Stimulated activated naive B cell treated with anti-CD40 and anti-IgM and Interleukin-4, amounts not matched to agents 10 μg/mL and 1 μg/mL and 100 μg/mL, for 72 hours (primary cell): ENCODE measurements at regions not wholly inside any gene's neighbourhood (a gene's known extent, or its start where the extent isn't known, plus 50 kb on each side); places are given as distances from the start of the nearest gene placed in this dataset.

Experiments
- ATAC-seq, 2 donors: fragments of 150-1000 bp; cut with Tn5 transposase; replicated peaks; 2 replicates each; pipeline ENCODE4 v1.10.0; 2021; ENCODE audit warnings: moderate library complexity in 1 of 2
- DNase-seq: peaks from one replicate; pipeline ENCODE4 v3.0.0; 2021
- H3K27ac Mint-ChIP-seq: one replicate; pipeline ENCODE4 v1.8.0; 2022; ENCODE audit warnings: mild to moderate bottlenecking, mixed read lengths
- H3K27me3 Mint-ChIP-seq, 2 donors: one replicate each; pipeline ENCODE4 v1.8.0; 2022; ENCODE audit warnings: mixed read lengths in 2 of 2
- H3K36me3 Mint-ChIP-seq, 2 donors: one replicate each; pipeline ENCODE4 v1.8.0; 2022; ENCODE audit warnings: mixed read lengths in 2 of 2, mild to moderate bottlenecking in 1 of 2
- H3K4me1 Mint-ChIP-seq, 2 donors: one replicate each; pipeline ENCODE4 v1.8.0; 2022; ENCODE audit warnings: mixed read lengths in 2 of 2, mild to moderate bottlenecking in 1 of 2
- H3K4me3 Mint-ChIP-seq, 2 donors: one replicate each; pipeline ENCODE4 v1.8.0; 2022; ENCODE audit warnings: mild to moderate bottlenecking in 2 of 2, mixed read lengths in 2 of 2, moderate library complexity in 1 of 2
- H3K9me3 Mint-ChIP-seq, 2 donors: one replicate each; pipeline ENCODE4 v1.8.0; 2022; ENCODE audit warnings: mixed read lengths in 2 of 2, mild to moderate bottlenecking in 1 of 2

DNA sequence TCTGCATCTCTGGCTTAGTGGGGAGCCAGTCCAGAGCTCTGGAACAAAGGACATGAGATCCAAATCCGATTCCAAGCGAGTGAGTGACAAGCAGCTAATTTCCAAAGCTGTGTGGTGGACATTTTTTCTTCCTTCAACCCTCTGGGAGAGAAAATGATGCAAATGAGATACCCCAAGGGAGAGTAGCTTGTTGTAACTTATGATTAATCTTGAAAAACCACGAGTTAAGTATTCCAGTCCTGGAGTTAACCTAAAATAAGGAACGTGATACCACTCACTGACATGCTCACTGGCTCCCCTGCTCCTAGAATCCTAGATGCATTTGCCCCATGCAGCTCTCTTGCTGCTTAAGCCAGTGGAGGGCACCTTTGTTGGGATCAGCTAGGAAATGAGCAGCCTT lies 116.0 kb upstream of the HABP2 start:
- H3K9me3 Mint-ChIP-seq, result peaks cover 0 to 5% of the 10 kb centered on the region in 2 donors

DNA sequence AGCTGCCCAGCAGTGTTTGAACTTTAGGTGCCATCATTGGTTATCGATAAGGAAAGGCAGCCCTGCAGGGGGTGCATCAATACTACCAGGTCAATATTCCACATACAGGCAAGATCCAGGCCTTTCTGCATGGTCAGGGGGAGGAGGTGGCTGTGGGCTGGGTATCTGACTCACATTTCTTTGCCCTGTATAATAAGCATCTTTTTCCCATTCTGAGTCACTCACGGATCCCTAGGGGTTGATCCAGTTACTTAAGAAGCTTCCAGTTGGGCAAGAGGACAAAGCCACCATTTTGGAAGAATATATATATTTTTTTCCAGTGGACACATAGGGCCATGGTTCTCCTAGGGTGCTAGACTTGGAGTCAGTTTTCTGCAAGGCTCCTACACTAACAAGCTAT lies 114.2 kb upstream of the HABP2 start:
- no peak for ATAC-seq
- no peaks in the 10 kb centered on the region for H3K4me1 Mint-ChIP-seq
- peaks cover 0 to 5% of the 10 kb centered on the region in 2 donors for H3K9me3 Mint-ChIP-seq

More for the DNA sequence above, 116.0 kb upstream of the HABP2 start:
- ATAC-seq, result no peak
- no peak overlapping the region for H3K27ac Mint-ChIP-seq
- H3K36me3 Mint-ChIP-seq, result no peaks in the 10 kb centered on the region
- DNase-seq, result no peak
- H3K4me3 Mint-ChIP-seq, result no peak overlapping the region
- no peaks in the 10 kb centered on the region for H3K27me3 Mint-ChIP-seq
- no peaks in the 10 kb centered on the region for H3K4me1 Mint-ChIP-seq

DNA sequence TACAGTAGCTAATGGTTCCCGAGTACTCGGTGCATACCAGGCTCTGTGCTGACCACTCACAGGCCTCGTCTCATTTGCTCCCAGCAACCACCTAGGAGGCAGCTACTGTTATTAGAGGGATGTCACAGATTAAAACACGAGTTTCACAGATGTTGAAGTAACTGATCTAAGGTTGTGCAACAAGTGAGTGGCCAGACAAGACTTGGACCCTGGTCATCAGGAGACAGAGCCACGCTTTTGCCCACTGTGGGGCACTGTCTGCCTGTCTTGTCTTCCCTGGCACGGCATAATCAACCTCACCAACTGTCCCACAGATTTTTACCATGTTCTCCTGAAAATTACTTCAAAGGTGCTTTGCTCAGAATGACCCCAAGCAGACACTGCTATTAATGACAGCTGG lies 111.6 kb upstream of the HABP2 start:
- Mint-ChIP-seq H3K27me3 (no peaks in the 10 kb centered on the region), H3K9me3 (peaks cover 1 to 4% of the 10 kb centered on the region in 2 donors)

More for the DNA sequence above, 114.2 kb upstream of the HABP2 start:
- Mint-ChIP-seq H3K36me3 (no peaks in the 10 kb centered on the region), H3K27me3 (no peaks in the 10 kb centered on the region), H3K4me3 (no peak overlapping the region), H3K27ac (no peak overlapping the region)
- DNase-seq, result no peak

DNA sequence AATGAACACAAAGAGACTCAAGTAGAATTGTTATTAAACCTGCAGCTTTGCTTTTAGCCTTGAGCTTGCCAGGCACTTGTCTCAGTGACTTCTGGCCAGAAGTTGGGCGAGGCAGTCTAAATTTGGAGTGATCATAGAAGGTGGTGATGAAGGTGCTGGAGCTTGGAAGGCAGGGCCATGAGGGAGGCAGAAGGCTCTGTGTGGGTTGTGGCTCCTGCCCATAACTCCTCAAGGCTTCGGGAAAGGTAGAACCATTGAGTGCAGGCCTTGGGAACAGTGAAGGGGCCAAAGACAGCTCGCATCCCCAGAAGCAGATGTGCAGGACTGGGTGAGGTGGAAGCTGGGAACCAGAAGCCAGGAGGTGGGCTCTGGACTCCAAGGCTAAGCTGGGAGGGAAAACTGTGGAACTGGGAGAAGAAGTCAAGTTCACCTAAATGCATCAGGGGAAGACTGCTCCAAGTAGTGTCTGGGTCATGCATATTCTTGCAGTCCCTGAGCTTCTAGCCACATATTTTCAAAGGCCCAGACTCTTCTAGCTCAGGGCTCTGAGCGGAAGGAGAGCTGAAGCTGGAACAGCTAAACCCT lies 111.1 kb upstream of the HABP2 start:
- no peak for ATAC-seq
- DNase-seq, result no peak
- no peaks in the 10 kb centered on the region for H3K4me1 Mint-ChIP-seq
- no peak overlapping the region for H3K27ac Mint-ChIP-seq
- no peaks in the 10 kb centered on the region for H3K36me3 Mint-ChIP-seq
- no peak overlapping the region for H3K4me3 Mint-ChIP-seq
- peaks cover 0 to 1% of the 10 kb centered on the region in 2 donors for H3K9me3 Mint-ChIP-seq
- H3K27me3 Mint-ChIP-seq, result no peaks in the 10 kb centered on the region

More for the DNA sequence above, 111.6 kb upstream of the HABP2 start:
- Mint-ChIP-seq H3K36me3 (no peaks in the 10 kb centered on the region), H3K4me1 (no peaks in the 10 kb centered on the region), H3K4me3 (no peak overlapping the region), H3K27ac (no peak overlapping the region)
- ATAC-seq (no peak), DNase-seq (no peak)

DNA sequence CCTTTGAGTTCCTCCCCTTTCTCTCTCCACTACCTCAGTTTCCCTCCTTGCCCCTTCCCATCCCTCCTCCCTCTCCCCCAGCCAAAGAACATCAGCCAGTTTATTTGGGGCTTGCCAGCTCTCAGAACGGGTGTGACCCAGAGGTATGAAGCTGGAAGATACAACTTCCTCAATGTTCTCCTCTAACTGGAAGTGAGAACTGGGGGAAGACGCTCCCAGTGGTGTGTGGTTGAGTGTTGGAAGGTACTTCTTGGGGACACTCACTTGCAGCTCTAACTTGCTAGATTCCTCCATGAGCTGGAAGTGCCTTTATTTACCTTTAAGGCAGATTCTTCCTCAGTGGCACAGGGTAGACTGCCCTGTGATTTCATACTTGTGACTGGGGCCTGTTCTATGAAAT lies 110.5 kb upstream of the HABP2 start:
- Mint-ChIP-seq H3K36me3 (no peaks in the 10 kb centered on the region), H3K9me3 (peaks cover 0 to 1% of the 10 kb centered on the region in 2 donors), H3K4me3 (no peak overlapping the region), H3K27ac (no peak overlapping the region), H3K27me3 (peaks cover 0 to 1% of the 10 kb centered on the region in 2 donors), H3K4me1 (no peaks in the 10 kb centered on the region)
- ATAC-seq (no peak), DNase-seq (no peak)

DNA sequence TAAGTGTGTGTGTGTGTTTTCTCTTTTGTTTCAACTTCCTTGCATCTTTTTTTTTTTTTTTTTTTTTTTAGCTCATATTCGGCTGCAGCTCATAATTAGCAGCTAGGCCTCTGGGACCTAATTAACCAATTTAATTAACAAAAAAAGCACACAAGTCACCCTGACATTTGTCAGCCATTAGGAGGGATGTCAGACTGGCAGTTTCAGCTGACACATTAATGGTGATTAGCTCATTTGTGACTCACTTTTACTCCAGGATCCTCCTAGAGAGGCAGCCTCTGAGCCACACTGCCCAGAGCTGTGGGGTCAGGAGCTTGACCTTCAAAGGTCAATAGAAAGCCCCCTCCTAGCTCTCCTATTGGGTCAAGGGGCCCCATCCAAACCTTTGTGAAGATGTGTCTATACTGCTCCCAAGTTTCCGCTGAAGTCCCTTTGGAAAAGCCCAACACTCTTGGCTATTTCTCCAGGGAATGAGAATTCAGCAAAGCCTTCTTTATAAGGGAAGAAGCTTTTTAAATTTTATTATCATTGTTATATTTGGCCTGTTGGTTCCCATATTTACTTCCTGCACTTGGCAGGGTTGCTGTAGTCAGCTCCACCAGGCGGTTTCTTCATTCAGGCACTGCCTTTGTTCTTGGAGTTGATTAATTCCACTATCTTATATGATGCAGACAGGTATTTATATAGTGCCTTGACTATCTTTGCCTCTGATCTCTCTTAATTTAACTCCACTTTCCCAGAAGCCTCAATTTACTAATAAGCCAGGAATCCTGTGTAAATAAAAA lies 109.5 kb upstream of the HABP2 start:
- Mint-ChIP-seq H3K36me3 (no peaks in the 10 kb centered on the region), H3K27me3 (peaks cover 1 to 5% of the 10 kb centered on the region in 2 donors), H3K27ac (no peak overlapping the region)

DNA sequence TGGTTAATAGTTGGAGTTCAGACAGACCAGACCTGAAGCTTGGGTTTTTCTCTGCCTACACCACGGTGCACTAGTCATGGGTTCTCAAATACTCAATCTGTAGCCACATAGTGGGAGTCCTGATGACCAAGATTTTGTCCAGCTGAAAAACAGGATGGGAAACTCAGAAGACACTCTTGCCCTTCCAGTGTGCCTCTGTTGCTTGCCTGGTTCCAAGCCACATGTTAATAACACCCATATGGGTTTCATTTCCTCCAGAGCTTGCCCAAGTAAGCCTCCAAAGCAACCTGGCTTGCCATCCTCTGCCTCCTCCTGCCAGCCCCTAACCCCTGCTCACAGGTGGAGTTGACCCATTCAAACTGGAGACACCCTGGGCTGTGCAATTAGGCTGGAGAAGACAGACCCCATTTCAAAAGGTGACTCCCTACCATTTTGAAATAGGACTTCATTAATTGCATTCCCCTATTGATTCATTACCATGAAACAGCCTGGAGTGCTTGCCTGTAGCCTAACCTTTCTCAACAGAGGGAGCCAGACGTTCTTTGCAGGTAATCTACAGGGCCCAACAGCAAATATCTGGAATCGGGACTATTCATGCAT lies 108.0 kb upstream of the HABP2 start:
- Mint-ChIP-seq H3K4me3 (no peak overlapping the region), H3K9me3 (peaks cover 0 to 1% of the 10 kb centered on the region in 2 donors), H3K27ac (no peak overlapping the region), H3K4me1 (no peaks in the 10 kb centered on the region), H3K36me3 (no peaks in the 10 kb centered on the region), H3K27me3 (peaks cover 10 to 14% of the 10 kb centered on the region in 2 donors)
- ATAC-seq (peak in 1 of 2 donors; percentile 22), DNase-seq (no peak)

More for the DNA sequence above, 109.5 kb upstream of the HABP2 start:
- Mint-ChIP-seq H3K4me1 (no peaks in the 10 kb centered on the region), H3K9me3 (peaks cover 0 to 1% of the 10 kb centered on the region in 2 donors), H3K4me3 (no peak overlapping the region)
- no peak for DNase-seq
- no peak for ATAC-seq

DNA sequence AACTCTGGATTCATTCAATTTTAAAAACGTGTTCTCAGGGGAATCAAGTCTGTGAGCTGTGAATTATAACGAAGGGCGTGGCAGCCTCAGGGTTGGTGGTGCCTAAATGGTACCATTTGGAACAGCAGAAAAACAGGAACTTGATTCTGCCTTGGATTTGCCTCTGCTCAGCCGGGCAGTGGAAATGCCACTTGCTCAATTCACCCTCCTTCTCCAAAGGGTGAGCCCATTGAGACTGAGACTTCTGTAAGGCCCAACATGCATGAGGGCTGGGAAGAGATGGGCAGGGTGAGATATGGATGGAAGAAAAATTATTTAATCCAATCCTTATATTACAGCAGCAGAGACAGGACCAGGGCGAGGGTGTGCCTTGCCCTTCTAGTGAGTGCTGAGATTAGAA lies 107.1 kb upstream of the HABP2 start:
- DNase-seq, result no peak
- peaks cover 0 to 1% of the 10 kb centered on the region in 2 donors for H3K9me3 Mint-ChIP-seq
- H3K4me1 Mint-ChIP-seq, result no peaks in the 10 kb centered on the region
- no peaks in the 10 kb centered on the region for H3K36me3 Mint-ChIP-seq
- peaks cover 12 to 15% of the 10 kb centered on the region in 2 donors for H3K27me3 Mint-ChIP-seq
- no peak for ATAC-seq
- H3K4me3 Mint-ChIP-seq, result no peak overlapping the region
- no peak overlapping the region for H3K27ac Mint-ChIP-seq

DNA sequence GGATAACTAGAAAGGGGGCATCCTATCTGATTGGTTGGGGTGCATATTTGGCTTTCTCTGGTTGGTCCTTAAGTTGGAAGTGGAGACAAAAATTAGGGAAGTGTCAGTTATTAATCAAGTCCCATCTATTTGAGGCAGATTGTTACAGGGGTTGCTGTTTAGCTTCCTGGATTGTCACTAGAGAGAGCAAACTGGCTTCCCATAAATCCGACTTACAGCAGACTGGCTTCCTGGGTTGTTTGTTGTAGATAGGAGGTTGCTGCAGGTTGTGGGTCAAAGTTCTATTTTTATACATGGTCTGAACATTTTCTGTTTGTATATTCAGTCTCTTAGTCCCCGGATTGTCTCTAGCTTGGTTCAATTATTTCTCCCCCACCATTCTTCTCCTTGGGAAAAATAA lies 106.1 kb upstream of the HABP2 start:
- DNase-seq (no peak), ATAC-seq (no peak)
- Mint-ChIP-seq H3K9me3 (peaks cover 0 to 1% of the 10 kb centered on the region in 2 donors), H3K36me3 (no peaks in the 10 kb centered on the region), H3K27me3 (peaks cover 12 to 18% of the 10 kb centered on the region in 2 donors), H3K4me3 (no peak overlapping the region), H3K27ac (no peak overlapping the region), H3K4me1 (no peaks in the 10 kb centered on the region)

DNA sequence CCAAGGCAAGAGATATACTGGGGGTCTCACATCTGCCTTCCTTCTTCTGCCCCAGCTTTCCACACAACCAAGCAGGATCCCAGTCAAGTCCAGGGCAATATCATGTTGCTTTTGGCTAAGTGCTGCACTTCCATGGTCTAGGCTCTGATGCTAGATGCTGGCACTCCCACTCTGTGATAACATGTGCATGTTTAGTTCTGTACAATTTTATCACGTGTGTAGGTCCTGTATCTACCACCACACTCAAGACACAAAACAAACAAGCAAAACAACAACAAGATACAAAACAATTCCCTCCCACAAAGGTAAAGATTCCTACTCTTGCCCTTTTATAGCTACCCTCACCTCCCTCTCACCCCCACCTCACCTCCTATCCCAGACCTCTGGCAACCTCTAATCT lies 105.6 kb upstream of the HABP2 start:
- no peaks in the 10 kb centered on the region for H3K36me3 Mint-ChIP-seq
- H3K4me3 Mint-ChIP-seq, result no peak overlapping the region
- no peaks in the 10 kb centered on the region for H3K4me1 Mint-ChIP-seq
- no peak for DNase-seq
- H3K27ac Mint-ChIP-seq, result no peak overlapping the region
- peaks cover 12 to 19% of the 10 kb centered on the region in 2 donors for H3K27me3 Mint-ChIP-seq
- peaks cover 0 to 1% of the 10 kb centered on the region in 2 donors for H3K9me3 Mint-ChIP-seq
- no peak for ATAC-seq

DNA sequence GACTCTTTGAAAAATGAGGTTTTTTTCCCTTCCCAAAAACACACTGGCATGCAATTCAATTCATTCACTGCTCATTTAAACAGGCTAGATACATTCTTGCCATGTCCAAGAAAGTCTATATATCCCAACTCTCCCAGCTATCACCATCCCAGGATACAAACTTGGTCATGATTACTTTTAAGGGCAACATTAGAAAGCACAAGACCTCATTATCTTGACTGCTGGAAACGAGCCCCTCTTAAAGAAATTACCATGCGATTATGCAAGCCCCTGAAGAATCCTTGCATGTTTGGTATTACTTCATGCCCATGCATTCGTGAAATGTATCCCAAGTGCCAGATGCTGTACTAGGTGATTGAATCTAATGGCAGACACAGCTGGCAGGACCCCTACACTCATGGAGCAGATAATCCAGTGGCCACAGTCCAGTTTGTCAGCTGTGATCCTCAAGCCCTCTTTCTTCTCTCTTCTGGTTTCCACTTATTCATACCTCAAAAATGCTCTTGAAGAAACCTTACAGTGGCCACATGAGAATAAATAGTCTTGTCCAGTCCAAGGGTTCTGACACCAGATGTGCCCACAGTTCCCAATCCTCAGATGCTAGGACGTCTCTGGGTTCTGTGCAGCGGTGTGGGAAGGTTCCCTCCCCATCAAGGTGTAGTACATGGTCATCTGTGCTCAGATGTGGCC lies 103.7 kb upstream of the HABP2 start:
- Mint-ChIP-seq H3K9me3 (peaks cover 0 to 1% of the 10 kb centered on the region in 2 donors), H3K27ac (no peak overlapping the region), H3K4me1 (no peaks in the 10 kb centered on the region), H3K36me3 (no peaks in the 10 kb centered on the region), H3K4me3 (no peak overlapping the region), H3K27me3 (peaks cover 17 to 19% of the 10 kb centered on the region in 2 donors)
- ATAC-seq, result no peak
- DNase-seq, result no peak

DNA sequence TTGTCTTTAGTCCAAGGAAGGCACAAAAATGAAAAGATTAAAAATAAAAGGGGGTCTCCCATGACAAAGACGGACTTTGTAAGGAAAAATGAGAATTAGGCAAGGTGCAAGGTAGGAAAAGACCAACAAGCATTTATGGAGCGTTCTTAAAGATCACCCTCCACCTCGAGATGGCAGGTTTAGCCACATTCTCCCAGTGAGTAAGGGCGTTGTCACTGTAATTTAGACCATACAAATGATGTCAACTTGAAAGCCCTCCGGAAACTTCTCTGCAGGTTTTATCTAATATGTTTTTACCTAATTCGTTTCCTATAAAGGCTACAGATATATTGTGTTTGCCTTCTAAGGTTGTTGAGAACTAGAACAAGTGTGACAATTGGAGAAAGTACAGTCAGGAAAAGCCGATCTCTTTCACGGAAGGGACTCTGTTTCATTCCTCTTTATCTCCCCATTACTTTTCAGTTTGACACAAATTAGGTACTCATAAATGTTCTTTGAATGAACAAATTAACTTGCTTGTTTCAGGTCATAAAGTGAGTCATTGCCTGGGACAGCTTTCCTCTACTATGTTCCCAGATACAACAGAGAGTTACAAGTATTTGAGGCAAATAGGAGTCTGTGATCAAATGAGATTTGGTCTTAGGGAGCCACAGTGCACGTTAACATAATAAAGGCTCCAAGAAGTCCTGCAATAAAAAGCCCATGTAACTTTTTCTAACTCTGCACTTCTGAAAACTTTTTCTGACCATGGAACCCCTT lies 102.6 kb upstream of the HABP2 start:
- ATAC-seq, result no peak
- no peak for DNase-seq
- Mint-ChIP-seq H3K4me3 (no peak overlapping the region), H3K36me3 (no peaks in the 10 kb centered on the region), H3K27ac (no peak overlapping the region), H3K9me3 (peaks cover 0 to 1% of the 10 kb centered on the region in 2 donors), H3K27me3 (peaks cover 23 to 24% of the 10 kb centered on the region in 2 donors), H3K4me1 (peaks cover 2 to 5% of the 10 kb centered on the region in 2 donors)

DNA sequence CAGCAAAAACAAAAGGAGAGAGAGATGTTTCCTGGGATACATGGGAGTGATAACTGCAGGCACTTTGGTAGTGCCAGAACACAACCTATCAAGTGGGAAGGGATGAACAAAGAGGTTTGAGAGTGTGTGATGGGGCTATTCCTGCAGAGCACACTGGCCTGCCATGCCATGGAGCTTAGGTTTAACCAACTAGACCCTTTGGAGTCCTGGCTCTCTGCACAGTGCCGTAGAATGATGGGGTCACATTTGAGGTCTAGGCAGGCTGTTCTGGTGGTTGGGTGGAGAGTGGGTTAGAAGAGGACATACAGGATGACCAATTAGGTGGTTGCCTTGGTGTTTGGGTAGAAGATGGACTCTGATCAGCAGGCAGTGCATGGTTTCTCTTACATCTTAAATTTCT lies 101.9 kb upstream of the HABP2 start:
- Mint-ChIP-seq H3K36me3 (no peaks in the 10 kb centered on the region), H3K4me3 (no peak overlapping the region), H3K27ac (no peak overlapping the region), H3K4me1 (peaks cover 2 to 5% of the 10 kb centered on the region in 2 donors), H3K27me3 (peaks cover 23 to 24% of the 10 kb centered on the region in 2 donors), H3K9me3 (no peaks in the 10 kb centered on the region)
- ATAC-seq (no peak), DNase-seq (no peak)
